ENCODE measurements at regions not wholly inside any gene's neighbourhood (a gene's known extent, or its start where the extent isn't known, plus 50 kb on each side); places are given as distances from the start of the nearest gene placed in this dataset.
A peak's percentile ranks its signal among the peaks of the same experiment; 100 is the strongest.
"Not testable (repeated sequence)": the region's sequence is repeated elsewhere in the genome, so short reads cannot be mapped to it uniquely, and the experiment has no call there.

- 91% methylated on average over 4 of the region's 5 CpGs for WGBS
- no peak for DNase-seq (ENCODE audit: low spot score)
- Histone ChIP-seq H3K27ac (no peak overlapping the region), H3K9me3 (no peaks in the 10 kb centered on the region), H3K27me3 (replicated peaks; ENCODE audit: insufficient read depth) (no peaks in the 10 kb centered on the region), H3K4me1 (replicated peaks) (no peaks in the 10 kb centered on the region), H3K36me3 (no peaks in the 10 kb centered on the region), H3K4me3 (no peak overlapping the region)
- intact Hi-C loops (cut with DNase I) = no loop called here
- TF ChIP-seq CTCF (IDR thresholded peaks at IDR 0.05) (no peak), POLR2A (IDR thresholded peaks at IDR 0.05) (no peak), POLR2AphosphoS5 (IDR thresholded peaks at IDR 0.05) (no peak)
Observed at GRCh38 chr14:53226553-53226952, 73.4 kb upstream of the DDHD1 start.

- no peaks in the 10 kb centered on the region for H3K4me1 ChIP-seq (replicated peaks)
- WGBS = 72% methylated on average over 3 of the region's 3 CpGs
- H3K27me3 ChIP-seq (replicated peaks; ENCODE audit: insufficient read depth) = no peaks in the 10 kb centered on the region
- intact Hi-C loops (cut with DNase I) = no loop called here
- no peak overlapping the region for H3K4me3 ChIP-seq
- H3K36me3 ChIP-seq = no peaks in the 10 kb centered on the region
- no peak for DNase-seq (ENCODE audit: low spot score)
- no peak overlapping the region for H3K27ac ChIP-seq
- no peak for TF ChIP-seq POLR2AphosphoS5 (IDR thresholded peaks at IDR 0.05)
- TF ChIP-seq CTCF (IDR thresholded peaks at IDR 0.05) = no peak
- no peak for TF ChIP-seq POLR2A (IDR thresholded peaks at IDR 0.05)
- no peaks in the 10 kb centered on the region for H3K9me3 ChIP-seq
Observed at GRCh38 chr14:53220914-53221313, 67.8 kb upstream of the DDHD1 start.

DNA sequence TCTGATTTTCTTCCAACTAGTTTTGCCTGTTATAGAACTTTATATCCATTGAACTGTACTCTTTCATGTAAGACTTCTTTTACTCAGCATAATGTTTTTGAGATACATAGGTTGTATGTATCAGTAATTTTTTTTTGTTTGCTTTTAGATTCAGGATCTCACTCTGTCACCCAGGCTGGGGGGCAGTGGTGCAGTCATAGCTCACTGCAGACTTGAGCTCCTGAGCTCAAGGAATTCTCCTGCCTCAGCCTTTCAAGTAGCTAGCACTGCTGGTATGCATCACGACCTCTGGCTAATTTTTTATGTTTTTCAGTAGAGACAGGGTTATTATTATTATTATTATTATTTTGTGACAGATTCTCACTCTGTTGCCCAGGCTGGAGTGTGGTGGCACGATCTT lies 65.0 kb upstream of the DDHD1 start:
- Histone ChIP-seq H3K27ac (no peak overlapping the region), H3K9me3 (no peaks in the 10 kb centered on the region), H3K4me1 (replicated peaks) (no peaks in the 10 kb centered on the region), H3K36me3 (no peaks in the 10 kb centered on the region), H3K4me3 (peak overlapping the region; percentile 43 to 53), H3K27me3 (replicated peaks; ENCODE audit: insufficient read depth) (no peaks in the 10 kb centered on the region)
- intact Hi-C loops (cut with DNase I) = no loop called here
- no peak for DNase-seq (ENCODE audit: low spot score)
- WGBS = 77% methylated on average over 2 of the region's 2 CpGs
- no peak for TF ChIP-seq POLR2AphosphoS5 (IDR thresholded peaks at IDR 0.05)
- TF ChIP-seq CTCF (IDR thresholded peaks at IDR 0.05) = no peak
- TF ChIP-seq POLR2A (IDR thresholded peaks at IDR 0.05) = no peak

- H3K27ac ChIP-seq = peak overlapping the region in 1 of 2 donors; percentile 53
- H3K27me3 ChIP-seq (replicated peaks; ENCODE audit: insufficient read depth) = no peaks in the 10 kb centered on the region
- H3K36me3 ChIP-seq = no peaks in the 10 kb centered on the region
- H3K4me3 ChIP-seq = peak overlapping the region; percentile 43 to 53
- DNase-seq (ENCODE audit: low spot score) = peak; percentile 34
- TF ChIP-seq CTCF (IDR thresholded peaks at IDR 0.05) = peak in 3 of 4 experiments; percentile 22 to 71 (median 57)
- peak; percentile 21 for TF ChIP-seq POLR2A (IDR thresholded peaks at IDR 0.05)
- no peak for TF ChIP-seq POLR2AphosphoS5 (IDR thresholded peaks at IDR 0.05)
- WGBS = under 1% methylated on average over 24 of the region's 39 CpGs
- no peaks in the 10 kb centered on the region for H3K4me1 ChIP-seq (replicated peaks)
- no peaks in the 10 kb centered on the region for H3K9me3 ChIP-seq
- intact Hi-C loops (cut with DNase I) = no loop called here
Observed at GRCh38 chr14:53217316-53217994, 64.3 kb upstream of the DDHD1 start.

- H3K27ac ChIP-seq; H3K4me1 ChIP-seq (replicated peaks); H3K4me3 ChIP-seq; H3K9me3 ChIP-seq; H3K36me3 ChIP-seq; H3K27me3 ChIP-seq (replicated peaks; ENCODE audit: insufficient read depth); DNase-seq (ENCODE audit: low spot score); intact Hi-C loops (cut with DNase I): not testable (repeated sequence)
- 92% methylated on average over 1 of the region's 1 CpG for WGBS
Observed at GRCh38 chr14:53216955-53217315, 63.8 kb upstream of the DDHD1 start.

- H3K27me3 ChIP-seq (replicated peaks; ENCODE audit: insufficient read depth); H3K27ac ChIP-seq; H3K4me1 ChIP-seq (replicated peaks); H3K36me3 ChIP-seq; H3K9me3 ChIP-seq; H3K4me3 ChIP-seq; intact Hi-C loops (cut with DNase I); DNase-seq (ENCODE audit: low spot score): not testable (repeated sequence)
- 95% methylated on average over 11 of the region's 11 CpGs for WGBS
Observed at GRCh38 chr14:53216478-53216877, 63.4 kb upstream of the DDHD1 start.
